ENCODE measurements at regions not wholly inside any gene's neighbourhood (a gene's known extent, or its start where the extent isn't known, plus 50 kb on each side); places are given as distances from the start of the nearest gene placed in this dataset.

DNA sequence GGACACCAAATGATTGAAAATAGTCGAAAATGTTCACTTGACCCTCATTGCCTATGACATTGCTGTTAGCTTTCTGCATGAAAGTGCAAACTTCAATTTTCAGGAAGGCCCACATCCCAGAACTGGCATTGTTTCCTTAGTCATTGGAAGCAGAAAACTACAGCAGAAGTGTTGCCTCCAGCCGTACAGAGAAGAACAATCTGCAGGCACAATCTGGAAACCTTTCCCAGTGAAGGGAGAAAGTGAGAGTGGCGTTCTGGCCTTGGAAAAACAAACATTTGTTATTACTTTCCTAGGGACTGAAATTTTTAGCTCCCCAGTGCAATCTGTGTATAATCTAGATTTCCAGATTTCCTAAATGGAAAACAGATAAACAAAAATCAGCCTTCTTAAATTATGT is 529.5 kb upstream of the RBFOX1 start:
- TF ChIP-seq, protein P1, sequence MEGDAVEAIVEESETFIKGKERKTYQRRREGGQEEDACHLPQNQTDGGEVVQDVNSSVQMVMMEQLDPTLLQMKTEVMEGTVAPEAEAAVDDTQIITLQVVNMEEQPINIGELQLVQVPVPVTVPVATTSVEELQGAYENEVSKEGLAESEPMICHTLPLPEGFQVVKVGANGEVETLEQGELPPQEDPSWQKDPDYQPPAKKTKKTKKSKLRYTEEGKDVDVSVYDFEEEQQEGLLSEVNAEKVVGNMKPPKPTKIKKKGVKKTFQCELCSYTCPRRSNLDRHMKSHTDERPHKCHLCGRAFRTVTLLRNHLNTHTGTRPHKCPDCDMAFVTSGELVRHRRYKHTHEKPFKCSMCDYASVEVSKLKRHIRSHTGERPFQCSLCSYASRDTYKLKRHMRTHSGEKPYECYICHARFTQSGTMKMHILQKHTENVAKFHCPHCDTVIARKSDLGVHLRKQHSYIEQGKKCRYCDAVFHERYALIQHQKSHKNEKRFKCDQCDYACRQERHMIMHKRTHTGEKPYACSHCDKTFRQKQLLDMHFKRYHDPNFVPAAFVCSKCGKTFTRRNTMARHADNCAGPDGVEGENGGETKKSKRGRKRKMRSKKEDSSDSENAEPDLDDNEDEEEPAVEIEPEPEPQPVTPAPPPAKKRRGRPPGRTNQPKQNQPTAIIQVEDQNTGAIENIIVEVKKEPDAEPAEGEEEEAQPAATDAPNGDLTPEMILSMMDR (IDR thresholded peaks at IDR 0.05; ENCODE audit: insufficient read depth, low read depth, low read length) = no peak
- H3K4me3 ChIP-seq (ENCODE audit: low read depth, low read length) = no peak overlapping the region
- DNase-seq (ENCODE audit: low read depth) = no peak

DNA sequence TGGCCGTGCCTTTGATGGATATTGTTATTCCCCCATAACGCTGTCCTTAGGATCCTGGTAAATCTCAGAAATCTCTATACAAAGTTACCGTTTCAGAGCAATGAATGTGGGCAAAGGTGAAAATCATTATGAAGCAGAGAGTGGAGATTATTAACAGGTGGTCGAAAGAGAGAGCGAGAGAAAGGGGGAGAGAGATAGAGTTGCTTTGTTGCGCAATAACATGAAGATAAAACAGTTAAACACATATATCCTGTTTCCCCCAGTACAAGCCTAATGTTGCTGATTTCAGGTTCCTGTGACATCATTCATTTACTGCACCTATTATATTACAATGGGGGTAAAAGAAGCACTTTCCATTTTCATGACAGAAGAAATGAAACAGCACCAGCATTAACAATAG is 535.4 kb upstream of the RBFOX1 start:
- DNase-seq (ENCODE audit: low read depth) = no peak
- TF ChIP-seq, protein P1 (IDR thresholded peaks at IDR 0.05; ENCODE audit: insufficient read depth, low read depth, low read length) = no peak
- H3K4me3 ChIP-seq (ENCODE audit: low read depth, low read length) = no peak overlapping the region

DNA sequence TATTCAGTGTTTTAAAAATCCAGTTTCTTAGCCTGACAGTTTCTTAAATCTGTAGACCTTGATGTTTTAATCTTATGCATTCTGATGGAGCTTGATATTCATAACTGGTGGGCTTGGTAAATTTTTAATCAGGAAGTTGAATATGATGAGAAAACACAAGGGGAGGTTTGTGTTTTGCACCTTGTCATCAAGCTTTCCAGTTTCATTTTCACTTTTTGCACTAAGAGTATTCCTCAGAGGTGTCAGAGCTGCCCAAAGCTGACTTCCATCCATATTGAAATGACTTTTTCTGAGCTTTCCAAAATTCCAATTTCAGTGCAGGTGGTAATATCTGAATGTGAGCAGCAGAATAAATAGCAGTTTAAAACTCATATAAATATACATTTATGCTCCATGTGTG is 555.0 kb upstream of the RBFOX1 start:
- no peak overlapping the region for H3K4me3 ChIP-seq (ENCODE audit: low read depth, low read length)
- no peak for DNase-seq (ENCODE audit: low read depth)
- TF ChIP-seq, protein P1 (IDR thresholded peaks at IDR 0.05; ENCODE audit: insufficient read depth, low read depth, low read length) = no peak

GRCh38 chr16:6775712-6776111 is 556.9 kb upstream of the RBFOX1 start:
- TF ChIP-seq, protein P1 (IDR thresholded peaks at IDR 0.05; ENCODE audit: insufficient read depth, low read depth, low read length) = no peak
- H3K4me3 ChIP-seq (ENCODE audit: low read depth, low read length) = no peak overlapping the region
- no peak for DNase-seq (ENCODE audit: low read depth)

- TF ChIP-seq, protein P1 (IDR thresholded peaks at IDR 0.05; ENCODE audit: insufficient read depth, low read depth, low read length) = no peak
- no peak for DNase-seq (ENCODE audit: low read depth)
- H3K4me3 ChIP-seq (ENCODE audit: low read depth, low read length) = no peak overlapping the region
These were observed 560.7 kb upstream of the RBFOX1 start for GRCh38 chr16:6771956-6772355.

DNA sequence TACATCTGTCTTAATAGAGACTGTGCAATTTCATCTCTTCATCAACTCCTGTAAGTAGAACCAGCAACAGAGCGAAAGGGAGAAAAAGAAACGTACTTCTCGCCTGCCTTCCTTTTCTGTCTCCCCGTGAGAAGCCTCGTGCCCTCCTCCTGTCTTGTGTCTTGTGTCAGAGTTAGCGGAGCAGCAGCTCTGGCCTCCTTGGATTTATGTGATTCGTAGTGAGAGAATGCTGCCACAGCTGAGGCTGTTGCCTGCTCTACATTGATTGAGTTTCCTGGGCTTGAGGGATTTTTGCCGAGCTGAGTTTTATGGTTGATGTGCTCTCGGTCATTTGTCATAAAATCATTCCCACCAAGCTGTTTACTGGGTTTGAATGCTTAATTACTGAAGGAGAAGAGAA is 579.1 kb upstream of the RBFOX1 start:
- H3K4me3 ChIP-seq (ENCODE audit: low read depth, low read length) = no peak overlapping the region
- TF ChIP-seq, protein P1 (IDR thresholded peaks at IDR 0.05; ENCODE audit: insufficient read depth, low read depth, low read length) = no peak
- no peak for DNase-seq (ENCODE audit: low read depth)

GRCh38 chr16:6751191-6751590 is 581.5 kb upstream of the RBFOX1 start:
- no peak overlapping the region for H3K4me3 ChIP-seq (ENCODE audit: low read depth, low read length)
- TF ChIP-seq, protein P1 (IDR thresholded peaks at IDR 0.05; ENCODE audit: insufficient read depth, low read depth, low read length) = no peak
- DNase-seq (ENCODE audit: low read depth) = no peak

All from fibroblast of villous mesenchyme (primary cell).